ENCODE measurements at regions not wholly inside any gene's neighbourhood (a gene's known extent, or its start where the extent isn't known, plus 50 kb on each side); places are given as distances from the start of the nearest gene placed in this dataset.

DNA sequence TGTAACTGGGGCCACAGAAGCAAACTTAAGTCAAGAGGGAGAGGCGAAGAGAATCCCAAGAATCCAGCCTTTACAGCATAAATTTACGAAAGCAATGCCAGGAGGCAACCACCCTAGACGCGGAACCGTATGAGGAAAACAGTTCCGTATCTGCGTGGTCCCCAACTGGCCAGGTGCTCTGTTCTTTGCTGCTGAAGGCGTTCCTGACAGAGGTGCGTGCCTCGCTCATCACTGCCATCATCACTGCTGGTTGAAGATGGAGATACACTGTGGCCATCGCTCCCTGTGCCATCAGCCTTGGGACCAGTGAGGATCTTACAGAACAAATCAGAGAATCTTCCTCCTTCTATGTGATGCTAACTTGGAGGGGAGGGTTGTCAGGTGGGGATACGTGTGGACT lies 270.5 kb upstream of the B3GAT1 start:
- H3K4me3 Mint-ChIP-seq: no peak overlapping the region

More for the DNA sequence above, 270.5 kb upstream of the B3GAT1 start:
- no peaks in the 10 kb centered on the region for H4K20me1 ChIP-seq (ENCODE audit: control insufficient read depth, insufficient read depth, insufficient read length)
- no peak overlapping the region for H3K27ac ChIP-seq (ENCODE audit: insufficient read length, low read depth, low read length)
- H2AFZ ChIP-seq (ENCODE audit: low read length): no peak overlapping the region
- no peak overlapping the region for H3K9ac ChIP-seq (ENCODE audit: extremely low read depth, insufficient read length, low read length)
- no peak overlapping the region for H2BK15ac ChIP-seq (ENCODE audit: low read depth, low read length)
- H3K4me1 ChIP-seq (ENCODE audit: insufficient read depth, low read length): no peaks in the 10 kb centered on the region
- no peaks in the 10 kb centered on the region for H3K9me3 ChIP-seq (ENCODE audit: control insufficient read depth, low read depth, low read length)
- no peak overlapping the region for H2BK20ac ChIP-seq (ENCODE audit: low read depth, low read length, poor library complexity, severe bottlenecking)
- Mint-ChIP-seq H3K4me1 (no peaks in the 10 kb centered on the region), H3K36me3 (ENCODE audit: insufficient read depth in 1 of 3, low read depth in 3 of 3) (no peaks in the 10 kb centered on the region), H3K27ac (no peak overlapping the region), H3K9me3 (no peaks in the 10 kb centered on the region), H3K27me3 (ENCODE audit: low read depth) (peaks cover 3% of the 10 kb centered on the region; the same call in 1 of the 2 replicates)
- no peaks in the 10 kb centered on the region for H3K79me1 ChIP-seq (ENCODE audit: insufficient read depth, low read depth, low read length, poor library complexity, severe bottlenecking)
- H3K18ac ChIP-seq (ENCODE audit: insufficient read length, low read depth, low read length): no peak overlapping the region
- TF ChIP-seq, protein P1, sequence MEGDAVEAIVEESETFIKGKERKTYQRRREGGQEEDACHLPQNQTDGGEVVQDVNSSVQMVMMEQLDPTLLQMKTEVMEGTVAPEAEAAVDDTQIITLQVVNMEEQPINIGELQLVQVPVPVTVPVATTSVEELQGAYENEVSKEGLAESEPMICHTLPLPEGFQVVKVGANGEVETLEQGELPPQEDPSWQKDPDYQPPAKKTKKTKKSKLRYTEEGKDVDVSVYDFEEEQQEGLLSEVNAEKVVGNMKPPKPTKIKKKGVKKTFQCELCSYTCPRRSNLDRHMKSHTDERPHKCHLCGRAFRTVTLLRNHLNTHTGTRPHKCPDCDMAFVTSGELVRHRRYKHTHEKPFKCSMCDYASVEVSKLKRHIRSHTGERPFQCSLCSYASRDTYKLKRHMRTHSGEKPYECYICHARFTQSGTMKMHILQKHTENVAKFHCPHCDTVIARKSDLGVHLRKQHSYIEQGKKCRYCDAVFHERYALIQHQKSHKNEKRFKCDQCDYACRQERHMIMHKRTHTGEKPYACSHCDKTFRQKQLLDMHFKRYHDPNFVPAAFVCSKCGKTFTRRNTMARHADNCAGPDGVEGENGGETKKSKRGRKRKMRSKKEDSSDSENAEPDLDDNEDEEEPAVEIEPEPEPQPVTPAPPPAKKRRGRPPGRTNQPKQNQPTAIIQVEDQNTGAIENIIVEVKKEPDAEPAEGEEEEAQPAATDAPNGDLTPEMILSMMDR (conservative IDR thresholded peaks at IDR 0.05): no peak
- no peak overlapping the region for H4K5ac ChIP-seq (ENCODE audit: insufficient read length, low read depth, low read length)
- H2BK12ac ChIP-seq (ENCODE audit: insufficient read length, low read depth, low read length): no peak overlapping the region
- no peak overlapping the region for H2BK120ac ChIP-seq (ENCODE audit: low read depth, low read length, poor library complexity, severe bottlenecking)
- no peak overlapping the region for H2AK5ac ChIP-seq (ENCODE audit: insufficient read length, low read length)
- WGBS (ENCODE audit: extremely low coverage, insufficient read length, low lambda C conversion rate): no CpG with 5 or more reads among the region's 12 CpGs
- no peak overlapping the region for H3K23ac ChIP-seq (ENCODE audit: insufficient read length, low read depth, low read length)
- no peak overlapping the region for H4K91ac ChIP-seq (ENCODE audit: insufficient read length, low read depth, low read length)
- H3K4ac ChIP-seq (ENCODE audit: low read depth, low read length): no peak overlapping the region
- no peak overlapping the region for H4K8ac ChIP-seq (replicated peaks; ENCODE audit: insufficient read length, low read depth, low read length)
- H3K4me2 ChIP-seq (ENCODE audit: insufficient read depth, insufficient read length, low read length): no peak overlapping the region
- H3K23me2 ChIP-seq (ENCODE audit: insufficient read length, low read depth, low read length, poor library complexity, severe bottlenecking): no peaks in the 10 kb centered on the region
- no peaks in the 10 kb centered on the region for H3K79me2 ChIP-seq (ENCODE audit: insufficient read depth, low read length)
- no peaks in the 10 kb centered on the region for H3K27me3 ChIP-seq (ENCODE audit: insufficient read depth, low read length)
- H2BK5ac ChIP-seq (ENCODE audit: insufficient read length, low read length): no peak overlapping the region
- no peak overlapping the region for H3K56ac ChIP-seq (ENCODE audit: insufficient read length, low read depth, low read length)
- H3T11ph ChIP-seq (ENCODE audit: low read length): no peak overlapping the region
- DNase-seq: no peak
- no peak overlapping the region for H3K14ac ChIP-seq (ENCODE audit: insufficient read depth, low read length)
